GM06990 (cell line): ENCODE measurements at regions not wholly inside any gene's neighbourhood (a gene's known extent, or its start where the extent isn't known, plus 50 kb on each side); places are given as distances from the start of the nearest gene placed in this dataset.
A peak's percentile ranks its signal among the peaks of the same experiment; 100 is the strongest.

ENCODE experiments used
- DNase-seq: peaks from one replicate; pipeline ENCODE4 v3.0.0-alpha.2; 2011; ENCODE audit not compliant: insufficient read length; ENCODE audit errors: extremely low read depth
- H3K27me3 ChIP-seq: replicated peaks from 2 replicates; pipeline ENCODE4 v1.6.0; 2011; ENCODE audit warnings: low read length; ENCODE audit not compliant: control insufficient read depth, insufficient read depth
- H3K36me3 ChIP-seq: 2 replicates; pipeline ENCODE4 v1.5.1; 2011; ENCODE audit warnings: low read length; ENCODE audit not compliant: control insufficient read depth, insufficient read depth
- H3K4me3 ChIP-seq: replicated peaks from 2 replicates; pipeline ENCODE4 v1.5.1; 2011; ENCODE audit warnings: low read depth, mild to moderate bottlenecking, control low read depth, low read length
- TF ChIP-seq, protein P1 (sequence below): IDR thresholded peaks from 2 replicates; pipeline ENCODE4 v1.5.1; 2011; ENCODE audit warnings: low read length, control low read depth, mild to moderate bottlenecking, inconsistent platforms; ENCODE audit not compliant: insufficient read depth, poor library complexity, severe bottlenecking

- DNase-seq, result no peak
- H3K27me3 ChIP-seq, result peaks cover 2% of the 10 kb centered on the region
- no peaks in the 10 kb centered on the region for H3K36me3 ChIP-seq
- TF ChIP-seq, protein P1, sequence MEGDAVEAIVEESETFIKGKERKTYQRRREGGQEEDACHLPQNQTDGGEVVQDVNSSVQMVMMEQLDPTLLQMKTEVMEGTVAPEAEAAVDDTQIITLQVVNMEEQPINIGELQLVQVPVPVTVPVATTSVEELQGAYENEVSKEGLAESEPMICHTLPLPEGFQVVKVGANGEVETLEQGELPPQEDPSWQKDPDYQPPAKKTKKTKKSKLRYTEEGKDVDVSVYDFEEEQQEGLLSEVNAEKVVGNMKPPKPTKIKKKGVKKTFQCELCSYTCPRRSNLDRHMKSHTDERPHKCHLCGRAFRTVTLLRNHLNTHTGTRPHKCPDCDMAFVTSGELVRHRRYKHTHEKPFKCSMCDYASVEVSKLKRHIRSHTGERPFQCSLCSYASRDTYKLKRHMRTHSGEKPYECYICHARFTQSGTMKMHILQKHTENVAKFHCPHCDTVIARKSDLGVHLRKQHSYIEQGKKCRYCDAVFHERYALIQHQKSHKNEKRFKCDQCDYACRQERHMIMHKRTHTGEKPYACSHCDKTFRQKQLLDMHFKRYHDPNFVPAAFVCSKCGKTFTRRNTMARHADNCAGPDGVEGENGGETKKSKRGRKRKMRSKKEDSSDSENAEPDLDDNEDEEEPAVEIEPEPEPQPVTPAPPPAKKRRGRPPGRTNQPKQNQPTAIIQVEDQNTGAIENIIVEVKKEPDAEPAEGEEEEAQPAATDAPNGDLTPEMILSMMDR, result no peak
- H3K4me3 ChIP-seq, result no peak overlapping the region
Measured at GRCh38 chr11:119985551-119985950, 152.4 kb downstream of the TRIM29 start.

GRCh38 chr11:119983816-119984215 lies 154.1 kb downstream of the TRIM29 start:
- H3K4me3 ChIP-seq, result no peak overlapping the region
- H3K27me3 ChIP-seq, result peaks cover 2% of the 10 kb centered on the region
- TF ChIP-seq, protein P1, result no peak
- H3K36me3 ChIP-seq, result no peaks in the 10 kb centered on the region
- DNase-seq, result no peak

DNA sequence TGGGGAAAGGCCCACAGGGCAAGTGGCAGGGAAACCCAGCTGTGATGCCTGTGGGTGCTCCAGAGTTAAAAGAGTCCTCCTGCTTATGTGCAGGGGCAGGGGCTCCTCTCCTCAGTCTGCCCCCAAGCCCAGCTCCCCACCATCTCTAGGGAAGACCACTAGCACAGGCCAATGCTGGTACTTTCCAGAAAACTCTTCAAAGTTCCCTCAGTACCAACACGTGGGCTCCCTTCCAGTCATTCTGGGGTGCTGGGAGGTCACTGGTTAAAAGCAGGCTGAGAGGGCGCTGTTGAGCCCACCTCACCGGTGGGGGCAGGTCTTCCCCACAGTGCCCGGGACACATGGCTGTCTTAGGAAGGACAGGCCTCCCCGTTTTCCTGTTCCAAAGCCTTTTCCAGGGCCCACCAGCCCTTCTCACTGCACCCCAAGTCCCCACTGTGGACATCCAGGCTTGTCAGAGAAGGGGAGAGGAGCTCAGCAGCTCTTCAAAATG lies 154.6 kb downstream of the TRIM29 start:
- H3K36me3 ChIP-seq, result no peaks in the 10 kb centered on the region
- H3K27me3 ChIP-seq, result peaks cover 2% of the 10 kb centered on the region
- TF ChIP-seq, protein P1, result peak; percentile 5
- DNase-seq, result no peak
- H3K4me3 ChIP-seq, result no peak overlapping the region

- H3K4me3 ChIP-seq, result no peak overlapping the region
- DNase-seq, result no peak
- H3K36me3 ChIP-seq, result no peaks in the 10 kb centered on the region
- TF ChIP-seq, protein P1, result no peak
- no peaks in the 10 kb centered on the region; the same call in none of the 2 replicates for H3K27me3 ChIP-seq
Measured at GRCh38 chr11:119982517-119983239, 155.2 kb downstream of the TRIM29 start.

DNA sequence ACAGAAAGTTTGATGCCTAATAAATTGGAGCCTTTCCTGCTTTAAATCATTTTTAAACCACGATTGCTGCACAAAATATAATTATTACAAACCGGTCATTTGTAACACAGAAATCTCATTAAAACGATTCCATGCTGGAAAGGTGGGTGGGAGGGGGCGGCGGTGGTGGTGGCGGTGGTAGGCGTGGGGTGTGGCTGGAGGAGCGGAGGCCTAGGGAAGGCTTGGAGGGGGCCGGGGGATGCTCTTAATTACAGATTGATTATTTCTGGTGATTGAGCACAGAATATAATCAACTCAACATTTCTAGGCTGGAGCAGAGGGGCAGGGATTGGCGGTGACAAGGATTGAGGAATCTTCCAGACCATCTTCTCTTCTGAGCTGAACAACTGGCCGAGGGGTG lies 157.5 kb downstream of the TRIM29 start:
- DNase-seq, result no peak
- H3K27me3 ChIP-seq, result no peaks in the 10 kb centered on the region; the same call in none of the 2 replicates
- TF ChIP-seq, protein P1, result no peak
- no peaks in the 10 kb centered on the region for H3K36me3 ChIP-seq
- H3K4me3 ChIP-seq, result no peak overlapping the region

DNA sequence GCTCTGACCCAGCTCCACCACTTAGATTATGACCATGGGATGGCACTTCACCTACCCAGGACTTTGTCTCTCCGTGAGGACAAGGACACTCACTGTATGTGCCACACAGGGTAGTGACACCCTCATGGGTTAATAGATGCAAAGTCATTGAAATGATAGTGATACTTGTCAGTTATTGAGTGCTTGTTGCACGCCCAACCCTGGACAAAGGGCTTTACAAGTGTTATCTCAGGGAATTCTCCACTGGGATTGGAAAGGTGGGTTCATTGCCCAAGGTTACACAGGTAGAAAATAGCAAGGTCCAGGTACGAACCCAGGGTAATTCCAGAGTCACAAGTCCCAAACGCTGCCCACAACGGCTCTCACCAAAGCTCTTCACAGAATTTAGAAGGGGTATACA lies 158.2 kb downstream of the TRIM29 start:
- Histone ChIP-seq H3K27me3 (no peaks in the 10 kb centered on the region; the same call in none of the 2 replicates), H3K4me3 (no peak overlapping the region)

More for the DNA sequence above, 158.2 kb downstream of the TRIM29 start:
- DNase-seq, result no peak
- TF ChIP-seq, protein P1, result no peak
- no peaks in the 10 kb centered on the region for H3K36me3 ChIP-seq
